ENCODE measurements at regions not wholly inside any gene's neighbourhood (a gene's known extent, or its start where the extent isn't known, plus 50 kb on each side); places are given as distances from the start of the nearest gene placed in this dataset.

- TF ChIP-seq, protein P1, sequence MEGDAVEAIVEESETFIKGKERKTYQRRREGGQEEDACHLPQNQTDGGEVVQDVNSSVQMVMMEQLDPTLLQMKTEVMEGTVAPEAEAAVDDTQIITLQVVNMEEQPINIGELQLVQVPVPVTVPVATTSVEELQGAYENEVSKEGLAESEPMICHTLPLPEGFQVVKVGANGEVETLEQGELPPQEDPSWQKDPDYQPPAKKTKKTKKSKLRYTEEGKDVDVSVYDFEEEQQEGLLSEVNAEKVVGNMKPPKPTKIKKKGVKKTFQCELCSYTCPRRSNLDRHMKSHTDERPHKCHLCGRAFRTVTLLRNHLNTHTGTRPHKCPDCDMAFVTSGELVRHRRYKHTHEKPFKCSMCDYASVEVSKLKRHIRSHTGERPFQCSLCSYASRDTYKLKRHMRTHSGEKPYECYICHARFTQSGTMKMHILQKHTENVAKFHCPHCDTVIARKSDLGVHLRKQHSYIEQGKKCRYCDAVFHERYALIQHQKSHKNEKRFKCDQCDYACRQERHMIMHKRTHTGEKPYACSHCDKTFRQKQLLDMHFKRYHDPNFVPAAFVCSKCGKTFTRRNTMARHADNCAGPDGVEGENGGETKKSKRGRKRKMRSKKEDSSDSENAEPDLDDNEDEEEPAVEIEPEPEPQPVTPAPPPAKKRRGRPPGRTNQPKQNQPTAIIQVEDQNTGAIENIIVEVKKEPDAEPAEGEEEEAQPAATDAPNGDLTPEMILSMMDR (IDR thresholded peaks at IDR 0.05) = no peak
- TF ChIP-seq POLR2AphosphoS5 (IDR thresholded peaks at IDR 0.05; ENCODE audit: insufficient read depth in 1 of 2, low read depth in 1 of 2) = no peak
These were observed 190.3 kb downstream of the UTRN start for GRCh38 chr6:144475411-144475810.

Data from vagina (tissue), 2 donors.